ENCODE measurements at regions not wholly inside any gene's neighbourhood (a gene's known extent, or its start where the extent isn't known, plus 50 kb on each side); places are given as distances from the start of the nearest gene placed in this dataset.

- no peak for DNase-seq (ENCODE audit: low read depth in 4 of 4, low spot score in 2 of 4)
Measured at GRCh38 chr1:81635816-81636215, 164.9 kb upstream of the ADGRL2 start.

DNA sequence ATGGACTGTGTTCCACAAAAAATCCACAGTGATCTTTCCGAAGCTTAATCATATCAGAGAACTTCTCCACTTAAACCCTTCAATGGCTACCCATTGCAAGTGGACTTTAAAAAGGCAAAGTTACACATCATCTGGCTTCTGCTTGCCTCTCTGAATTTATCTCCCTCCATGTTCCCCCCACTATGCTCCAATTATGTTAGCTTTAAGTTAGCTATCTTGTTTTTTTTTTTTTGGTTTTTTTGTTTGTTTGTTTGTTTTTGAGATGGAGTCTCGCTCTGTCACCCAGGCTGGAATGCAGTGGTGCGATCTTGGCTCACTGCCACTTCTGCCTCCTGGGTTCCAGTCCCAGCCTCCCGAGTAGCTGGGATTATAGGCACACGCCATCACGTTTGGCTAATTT lies 166.4 kb upstream of the ADGRL2 start:
- no peak for DNase-seq (ENCODE audit: low read depth in 4 of 4, low spot score in 2 of 4)

DNA sequence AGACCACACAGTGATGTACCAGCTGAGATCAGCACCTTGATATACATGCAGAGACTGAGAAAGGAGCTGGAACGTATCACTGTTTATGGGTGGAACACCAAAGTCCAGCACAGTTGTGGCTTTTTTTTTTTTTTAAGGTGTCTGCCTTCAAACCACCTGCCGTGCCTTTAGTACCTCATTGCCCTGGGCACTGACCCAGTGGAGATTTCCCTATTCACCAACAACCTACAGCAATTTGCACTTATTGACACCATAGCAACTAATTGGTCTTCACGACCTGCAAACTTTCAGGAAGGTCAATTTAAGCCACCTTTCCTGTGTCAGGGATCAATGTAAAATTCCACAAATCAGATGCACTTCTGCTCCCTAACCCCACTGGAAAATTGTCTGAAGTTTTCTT lies 181.6 kb upstream of the ADGRL2 start:
- DNase-seq (ENCODE audit: low read depth in 4 of 4, low spot score in 2 of 4): no peak

DNA sequence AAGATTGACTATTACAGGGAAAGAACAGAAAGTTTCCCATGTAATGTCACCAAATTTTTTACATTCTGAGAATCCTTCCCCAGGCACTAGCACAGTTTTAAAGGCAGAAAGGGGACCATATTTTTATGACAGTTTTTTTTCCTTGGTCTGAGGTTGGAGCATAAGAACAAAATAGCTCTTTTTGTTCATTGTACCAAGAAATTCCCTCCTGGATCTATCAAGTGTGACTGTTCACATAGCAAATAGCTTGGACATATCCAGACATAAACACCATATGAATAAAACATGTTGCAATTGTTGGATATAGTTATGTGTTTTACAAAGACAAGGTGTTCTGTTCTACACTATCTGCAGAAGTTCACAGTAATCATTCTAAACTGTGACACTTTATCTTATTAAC lies 182.4 kb upstream of the ADGRL2 start:
- DNase-seq (ENCODE audit: low read depth in 4 of 4, low spot score in 2 of 4): no peak

DNA sequence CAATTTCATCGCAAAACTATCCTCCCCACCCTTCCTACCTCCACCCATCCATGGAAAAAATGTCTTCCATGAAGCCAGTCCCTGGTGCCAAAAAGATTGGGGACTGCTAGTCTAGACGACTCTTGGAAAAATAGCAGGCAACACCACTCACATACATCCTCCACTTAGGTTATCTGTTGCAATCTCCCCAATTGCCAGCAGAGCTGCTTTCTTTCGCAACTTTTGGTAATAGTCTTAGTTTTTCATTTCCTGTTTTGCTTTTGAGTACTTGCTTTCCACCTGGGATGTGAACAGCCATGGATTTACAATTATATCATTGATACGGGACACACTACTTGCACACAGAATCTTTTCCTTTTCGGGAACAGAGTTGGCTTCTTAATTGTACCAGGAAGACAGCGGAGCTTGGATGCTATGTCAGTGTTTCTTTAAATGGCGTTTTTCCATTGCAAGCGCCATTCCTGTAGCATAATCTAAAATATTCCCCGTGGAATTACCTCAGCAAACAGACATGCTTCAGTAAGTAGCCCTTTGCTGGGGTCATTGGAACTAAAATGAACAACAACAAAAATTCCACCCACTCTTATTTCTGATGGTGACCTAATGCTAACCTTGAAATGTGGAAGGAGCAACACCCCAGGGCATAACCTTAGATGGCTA lies 183.3 kb upstream of the ADGRL2 start:
- no peak for DNase-seq (ENCODE audit: low read depth in 4 of 4, low spot score in 2 of 4)

DNA sequence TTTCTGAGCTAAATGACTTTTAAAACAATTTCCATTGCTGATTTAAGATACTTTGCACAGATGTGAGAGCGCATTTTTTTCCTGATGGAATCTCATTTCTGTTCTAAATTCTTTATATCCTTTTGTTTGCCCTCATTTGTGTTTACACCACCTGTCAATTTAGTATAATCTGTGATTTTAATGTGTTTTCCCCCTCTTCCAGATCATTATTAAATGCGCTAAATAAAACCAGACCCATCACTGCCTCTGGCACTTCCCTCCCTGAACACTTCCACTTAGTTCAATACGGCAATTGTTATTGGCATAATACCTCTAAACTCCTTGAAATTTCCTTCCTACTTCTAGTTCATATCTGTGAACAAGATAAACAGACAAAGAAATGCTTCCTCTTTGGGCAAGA lies 186.9 kb upstream of the ADGRL2 start:
- no peak for DNase-seq (ENCODE audit: low read depth in 4 of 4, low spot score in 2 of 4)

DNA sequence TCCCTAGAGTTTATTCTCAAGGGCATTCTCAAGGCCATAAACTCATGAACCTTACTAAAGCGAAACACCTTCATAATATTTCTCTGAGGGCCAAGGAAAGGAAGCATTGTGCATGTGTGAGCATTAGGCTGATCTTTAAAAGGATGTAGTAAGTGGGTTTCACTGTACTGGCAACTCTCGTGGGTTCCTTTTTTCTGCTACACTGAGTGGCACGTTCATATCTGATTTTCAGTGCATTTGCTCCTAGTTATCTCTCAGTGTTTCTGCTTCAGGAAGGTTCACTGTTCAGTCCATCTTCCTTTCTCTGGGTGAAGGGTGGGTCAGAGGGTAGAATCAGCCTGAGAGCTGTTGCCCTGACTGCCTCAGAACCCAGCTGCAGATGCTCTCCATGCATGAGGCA lies 192.8 kb upstream of the ADGRL2 start:
- no peak for DNase-seq (ENCODE audit: low read depth in 4 of 4, low spot score in 2 of 4)

DNA sequence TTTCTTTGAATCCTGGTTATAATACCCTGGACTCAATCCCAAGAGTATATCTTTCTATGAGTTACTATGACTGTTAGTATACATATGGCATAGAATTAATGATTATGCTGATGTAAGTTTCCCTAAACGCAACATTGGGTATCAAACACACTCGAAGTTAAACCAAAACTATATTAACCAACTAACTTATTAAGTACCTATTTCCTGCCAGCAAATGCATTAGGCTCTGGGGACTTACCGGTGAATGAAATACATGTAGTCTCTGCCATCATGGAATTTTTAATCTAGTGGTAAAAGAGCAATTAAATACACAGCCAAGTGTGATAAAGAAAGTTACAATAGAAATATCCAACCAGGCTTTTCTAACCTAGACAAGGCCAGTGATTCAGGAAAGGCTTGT lies 193.6 kb upstream of the ADGRL2 start:
- no peak for DNase-seq (ENCODE audit: low read depth in 4 of 4, low spot score in 2 of 4)

GRCh38 chr1:81606656-81607055 lies 194.1 kb upstream of the ADGRL2 start:
- no peak for DNase-seq (ENCODE audit: low read depth in 4 of 4, low spot score in 2 of 4)

- no peak for DNase-seq (ENCODE audit: low read depth in 4 of 4, low spot score in 2 of 4)
Measured at GRCh38 chr1:81605023-81605422, 195.7 kb upstream of the ADGRL2 start.

DNA sequence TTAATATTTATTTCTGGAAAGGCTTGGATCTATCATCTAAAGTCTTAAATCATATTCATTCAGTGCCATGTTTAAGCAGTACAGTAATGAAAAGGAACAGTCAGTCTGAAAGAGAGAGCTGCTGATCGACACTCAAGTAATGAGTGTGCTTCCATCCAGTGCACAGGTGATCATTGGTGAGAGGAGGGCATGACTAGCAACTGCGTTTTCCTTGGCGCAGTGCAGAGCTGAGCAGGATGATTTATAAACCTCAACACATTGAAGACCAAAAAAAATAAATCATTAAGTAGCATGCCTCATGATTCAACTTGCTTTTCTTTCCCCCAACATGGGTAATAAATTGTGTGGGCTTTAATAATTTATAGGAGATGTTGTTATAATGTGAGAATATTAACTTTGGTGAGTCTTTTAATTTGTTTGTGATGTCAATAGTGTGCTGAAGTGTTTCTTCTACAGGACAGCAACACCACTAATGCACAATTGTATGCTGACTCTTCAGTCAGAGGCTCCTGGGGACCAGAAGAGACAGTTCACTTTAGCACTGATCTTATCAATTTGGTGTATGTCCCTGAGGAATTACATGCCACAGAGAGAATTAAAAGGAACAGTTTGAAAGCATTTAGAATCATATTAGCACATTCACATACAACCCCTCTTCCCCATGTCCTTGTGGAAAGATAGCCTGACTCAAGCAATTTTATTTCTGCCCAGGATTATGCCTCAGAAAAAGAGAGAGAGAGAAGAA lies 199.7 kb upstream of the ADGRL2 start:
- DNase-seq (ENCODE audit: low read depth in 4 of 4, low spot score in 2 of 4): no peak

GRCh38 chr1:81600363-81600762 lies 200.4 kb upstream of the ADGRL2 start:
- no peak for DNase-seq (ENCODE audit: low read depth in 4 of 4, low spot score in 2 of 4)

DNA sequence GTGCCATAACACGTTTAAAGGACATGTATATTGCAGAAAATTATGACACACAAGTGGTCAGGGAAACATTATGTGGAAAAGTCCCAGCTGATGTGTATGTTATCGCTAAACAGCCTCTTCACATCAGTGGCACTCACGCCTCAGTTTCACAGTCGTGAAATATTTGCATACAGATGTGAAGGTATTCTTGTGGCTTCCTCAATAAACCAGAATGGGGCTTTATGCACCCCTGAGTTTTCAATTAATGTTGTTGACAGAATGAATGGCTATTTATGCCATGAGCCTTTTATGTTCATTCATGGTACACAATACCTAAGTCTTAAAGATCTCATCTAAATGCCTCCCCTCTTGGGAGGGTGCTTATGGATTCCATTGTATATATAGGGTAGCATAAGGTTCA lies 202.1 kb upstream of the ADGRL2 start:
- no peak for DNase-seq (ENCODE audit: low read depth in 4 of 4, low spot score in 2 of 4)

DNA sequence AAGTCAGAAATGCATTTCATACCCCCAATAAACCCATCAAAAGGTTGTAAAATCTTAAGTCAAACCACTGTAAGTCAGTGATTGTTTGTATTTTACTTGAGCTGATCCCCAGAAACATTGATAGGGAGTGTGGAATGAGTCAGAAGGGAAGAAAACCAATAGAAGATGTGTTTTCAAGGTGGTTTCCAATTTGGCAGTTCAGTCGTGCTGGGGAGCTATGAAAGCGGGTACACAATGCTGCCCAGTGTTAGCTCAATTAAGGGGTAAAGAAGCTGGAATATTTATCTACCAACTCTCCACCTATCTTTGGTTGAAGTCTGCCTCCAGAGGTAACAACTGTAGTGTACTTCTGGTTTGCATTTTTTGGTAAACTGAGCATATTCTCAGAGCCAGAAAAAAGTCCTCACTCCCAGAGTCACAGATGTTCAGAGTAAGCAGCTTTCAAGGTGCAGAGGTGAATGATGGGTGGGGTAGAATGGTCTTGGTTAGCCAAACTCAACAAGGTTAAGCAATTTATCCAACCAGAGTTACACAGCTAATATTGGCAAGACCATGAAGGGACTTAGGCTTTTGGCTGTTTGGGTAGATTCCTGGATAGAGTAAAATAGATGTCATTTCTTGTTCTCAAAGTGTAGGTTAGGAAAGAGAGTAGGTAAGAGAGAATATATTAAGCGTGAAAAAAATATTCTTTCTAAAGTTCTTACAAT lies 202.9 kb upstream of the ADGRL2 start:
- no peak for DNase-seq (ENCODE audit: low read depth in 4 of 4, low spot score in 2 of 4)

DNA sequence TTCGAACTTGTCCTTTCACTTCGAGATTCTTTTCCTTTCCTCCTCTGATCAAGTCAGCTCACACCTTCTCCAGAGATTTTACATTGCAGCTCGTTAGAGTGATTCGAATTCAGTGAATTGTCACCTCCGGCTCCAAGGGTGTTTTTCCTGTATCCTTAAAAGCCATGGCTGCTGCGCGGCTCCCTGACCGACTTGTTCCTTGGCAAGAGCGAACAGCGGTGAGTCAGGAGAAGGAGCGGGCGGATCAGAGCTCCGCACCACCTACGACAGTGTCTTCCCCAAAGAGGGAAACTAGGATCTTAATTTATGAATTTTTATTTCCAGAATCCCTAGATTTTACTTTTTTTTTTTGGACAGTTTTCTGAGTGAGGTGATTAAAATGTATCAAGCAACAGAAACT lies 204.4 kb upstream of the ADGRL2 start:
- no peak for DNase-seq (ENCODE audit: low read depth in 4 of 4, low spot score in 2 of 4)

DNA sequence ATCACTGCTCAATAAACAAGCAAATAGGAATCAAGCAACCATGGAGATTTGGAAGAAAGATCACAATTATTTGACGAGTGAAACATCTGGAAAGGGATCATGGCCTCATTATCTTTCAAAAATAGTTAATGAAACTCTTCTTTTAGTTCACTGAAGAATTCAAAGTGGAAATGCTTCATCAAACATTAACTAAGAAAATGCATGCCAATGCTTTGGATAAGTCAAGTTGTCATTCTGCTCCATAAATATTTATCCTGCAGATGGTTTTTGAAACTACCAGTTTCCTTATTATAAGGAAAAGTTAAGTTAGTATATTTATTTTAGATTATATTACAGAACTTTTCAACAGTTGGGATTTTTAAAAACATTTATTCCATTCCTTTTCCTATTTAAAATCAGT lies 206.5 kb upstream of the ADGRL2 start:
- no peak for DNase-seq (ENCODE audit: low read depth in 4 of 4, low spot score in 2 of 4)

GRCh38 chr1:81592233-81592632 lies 208.5 kb upstream of the ADGRL2 start:
- no peak for DNase-seq (ENCODE audit: low read depth in 4 of 4, low spot score in 2 of 4)

GRCh38 chr1:81590171-81590570 lies 210.6 kb upstream of the ADGRL2 start:
- DNase-seq (ENCODE audit: low read depth in 4 of 4, low spot score in 2 of 4): no peak

DNA sequence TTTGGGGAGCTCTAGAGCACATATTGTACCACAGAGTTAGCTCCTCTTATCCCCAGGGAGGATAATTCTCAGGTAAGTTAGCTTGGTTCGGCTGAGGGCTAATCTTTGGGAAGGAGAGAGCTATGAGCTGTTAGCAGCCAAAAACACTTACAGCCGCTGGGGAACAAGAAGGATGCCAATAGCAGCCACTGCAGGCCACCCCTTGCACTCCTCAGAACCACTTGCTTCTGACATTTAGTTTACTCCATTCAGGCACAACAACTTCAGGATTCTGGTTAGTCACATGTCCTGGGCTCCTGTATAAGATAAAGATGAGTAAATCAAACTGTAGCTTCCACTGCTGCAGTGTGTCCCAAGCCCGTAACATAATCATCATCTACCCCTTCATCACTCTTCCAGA lies 212.6 kb upstream of the ADGRL2 start:
- no peak for DNase-seq (ENCODE audit: low read depth in 4 of 4, low spot score in 2 of 4)

DNA sequence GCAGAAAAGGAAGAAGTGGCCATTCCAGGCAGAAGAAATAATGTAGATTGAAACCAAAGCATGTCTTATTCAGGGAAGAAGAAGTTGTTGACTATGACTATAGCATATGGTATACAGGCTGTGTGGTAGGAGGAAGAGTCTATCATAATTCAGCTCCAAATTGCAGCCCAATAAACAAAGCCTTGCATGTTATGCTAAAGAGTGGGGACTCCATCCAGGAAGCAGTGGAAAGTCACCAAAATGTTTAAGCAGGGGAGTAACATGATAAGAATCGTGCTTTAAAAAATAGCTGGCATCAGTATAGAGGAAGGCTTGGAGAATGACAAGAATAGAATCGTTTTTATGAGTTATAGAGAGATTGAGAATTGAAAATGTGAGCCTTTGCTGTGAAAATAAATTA lies 213.3 kb upstream of the ADGRL2 start:
- DNase-seq (ENCODE audit: low read depth in 4 of 4, low spot score in 2 of 4): no peak

- DNase-seq (ENCODE audit: low read depth in 4 of 4, low spot score in 2 of 4): no peak
Measured at GRCh38 chr1:81585371-81585770, 215.4 kb upstream of the ADGRL2 start.

DNA sequence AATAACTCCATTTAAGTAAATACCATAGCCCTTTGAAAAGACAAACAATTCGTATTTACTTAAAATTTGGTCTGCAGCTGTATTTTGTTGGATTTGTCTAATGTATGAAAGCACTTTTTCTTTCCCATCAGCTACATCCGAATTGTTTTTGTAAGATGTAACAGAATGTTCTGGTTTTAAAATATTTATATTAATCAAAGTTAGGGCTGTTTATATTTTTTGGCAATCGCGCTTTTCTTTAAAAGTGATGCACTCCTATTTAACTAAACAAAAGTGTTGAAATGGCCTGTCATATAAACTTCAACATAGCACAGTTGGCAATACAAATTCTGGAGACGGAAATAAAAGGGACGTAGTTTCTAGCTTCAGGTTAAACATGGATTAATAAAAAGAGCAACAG lies 216.3 kb upstream of the ADGRL2 start:
- DNase-seq (ENCODE audit: low read depth in 4 of 4, low spot score in 2 of 4): no peak
